Limb (tissue), 2 donors: ENCODE measurements at regions not wholly inside any gene's neighbourhood (a gene's known extent, or its start where the extent isn't known, plus 50 kb on each side); places are given as distances from the start of the nearest gene placed in this dataset.
"Not testable (repeated sequence)": the region's sequence is repeated elsewhere in the genome, so short reads cannot be mapped to it uniquely, and the experiment has no call there.

Experiments
- DNase-seq, 2 donors: peaks; one replicate each; pipeline ENCODE4 v3.0.0-alpha.2; 2016; ENCODE audit errors: extremely low spot score in 2 of 2

GRCh38 chrX:118212817-118213183 lies 96.2 kb upstream of the KLHL13 start:
- no peak for DNase-seq

GRCh38 chrX:118215346-118215745 lies 98.7 kb upstream of the KLHL13 start:
- DNase-seq, result no peak

- DNase-seq, result no peak
Observed at GRCh38 chrX:118216087-118216486, 99.5 kb upstream of the KLHL13 start.

- DNase-seq, result peak; percentile 38
Observed at GRCh38 chrX:118216509-118216908, 99.9 kb upstream of the KLHL13 start.

GRCh38 chrX:118218079-118218478 lies 101.5 kb upstream of the KLHL13 start:
- DNase-seq, result no peak

- no peak for DNase-seq
Observed at GRCh38 chrX:118218940-118219339, 102.3 kb upstream of the KLHL13 start.

- DNase-seq, result no peak
Observed at GRCh38 chrX:118219866-118220265, 103.3 kb upstream of the KLHL13 start.

- no peak for DNase-seq
Observed at GRCh38 chrX:118220509-118220908, 103.9 kb upstream of the KLHL13 start.

- peak in 1 of 2 donors; percentile 30 for DNase-seq
Observed at GRCh38 chrX:118221270-118221669, 104.7 kb upstream of the KLHL13 start.

- no peak for DNase-seq
Observed at GRCh38 chrX:118221733-118222132, 105.1 kb upstream of the KLHL13 start.

- DNase-seq, result no peak
Observed at GRCh38 chrX:118222421-118222820, 105.8 kb upstream of the KLHL13 start.

- no peak for DNase-seq
Observed at GRCh38 chrX:118225711-118226428, 109.3 kb upstream of the KLHL13 start.

- no peak for DNase-seq
Observed at GRCh38 chrX:118228041-118228440, 111.4 kb upstream of the KLHL13 start.

- no peak for DNase-seq
Observed at GRCh38 chrX:118228456-118228855, 111.8 kb upstream of the KLHL13 start.

GRCh38 chrX:118231464-118231863 lies 114.4 kb upstream of the WDR44 start:
- no peak for DNase-seq

- DNase-seq, result peak in 1 of 2 donors; percentile 40
Observed at GRCh38 chrX:118239178-118239870, 106.6 kb upstream of the WDR44 start.

GRCh38 chrX:118239913-118240698 lies 105.8 kb upstream of the WDR44 start:
- DNase-seq, result peak; percentile 37 to 79

- not testable (repeated sequence) for DNase-seq
Observed at GRCh38 chrX:118246961-118247360, 98.9 kb upstream of the WDR44 start.

GRCh38 chrX:118249146-118249545 lies 96.8 kb upstream of the WDR44 start:
- DNase-seq, result no peak

- DNase-seq, result no peak
Observed at GRCh38 chrX:118250445-118250844, 95.5 kb upstream of the WDR44 start.

GRCh38 chrX:118251271-118251670 lies 94.6 kb upstream of the WDR44 start:
- no peak for DNase-seq

- no peak for DNase-seq
Observed at GRCh38 chrX:118252967-118253366, 92.9 kb upstream of the WDR44 start.
